Liver (tissue), 8 donors: ENCODE measurements at regions not wholly inside any gene's neighbourhood (a gene's known extent, or its start where the extent isn't known, plus 50 kb on each side); places are given as distances from the start of the nearest gene placed in this dataset.

Source experiments
- DNase-seq: peaks from one replicate; pipeline ENCODE4 v3.0.0-alpha.2; 2017; ENCODE audit warnings: low spot score
- H3K27ac ChIP-seq, 2 donors: one replicate each; pipeline ENCODE4 v1.7.0; 2013; ENCODE audit warnings: inconsistent platforms in 2 of 2, low read length in 2 of 2, control low read depth in 1 of 2, low read depth in 1 of 2, mild to moderate bottlenecking in 1 of 2
- H3K27me3 ChIP-seq, 4 donors: one replicate each; pipeline versions ENCODE4 v1.6.1 to v1.7.0; 2013; ENCODE audit warnings: low read length in 3 of 4, inconsistent platforms in 1 of 4, mild to moderate bottlenecking in 1 of 4, moderate library complexity in 1 of 4; ENCODE audit not compliant: control insufficient read depth in 4 of 4, insufficient read depth in 4 of 4
- H3K36me3 ChIP-seq, 4 donors: one replicate each; pipeline versions ENCODE4 v1.6.1 to v1.7.0; 2013; ENCODE audit warnings: low read length in 3 of 4, mild to moderate bottlenecking in 3 of 4, low read depth in 1 of 4, moderate library complexity in 1 of 4; ENCODE audit not compliant: control insufficient read depth in 4 of 4, insufficient read depth in 3 of 4
- H3K4me1 ChIP-seq, 4 donors: one replicate each; pipeline versions ENCODE4 v1.6.1 to v1.7.0; 2013; ENCODE audit warnings: low read length in 3 of 4, mild to moderate bottlenecking in 3 of 4, moderate library complexity in 1 of 4; ENCODE audit not compliant: control insufficient read depth in 4 of 4, insufficient read depth in 4 of 4
- H3K4me3 ChIP-seq, 3 donors: one replicate each; pipeline versions ENCODE4 v1.6.1 to v1.7.0; 2013; ENCODE audit warnings: low read length in 3 of 3, control low read depth in 1 of 3, low read depth in 1 of 3, mild to moderate bottlenecking in 1 of 3
- H3K9ac ChIP-seq, 2 donors: one replicate each; pipeline ENCODE4 v1.7.0; 2013; ENCODE audit warnings: low read length in 2 of 2, mild to moderate bottlenecking in 2 of 2, moderate library complexity in 2 of 2, control low read depth in 1 of 2, low read depth in 1 of 2
- H3K9me3 ChIP-seq, 4 donors: one replicate each; pipeline versions ENCODE4 v1.6.1 to v1.7.0; 2013; ENCODE audit warnings: low read length in 3 of 4; ENCODE audit not compliant: control insufficient read depth in 4 of 4
- EGR1 ChIP-seq, 2 donors: IDR thresholded peaks; 2 replicates each; pipeline ENCODE4 v1.6.1; 2016 to 2018; ENCODE audit warnings: antibody characterized with exemption in 2 of 2, low read depth in 2 of 2
- FOXA1 ChIP-seq: IDR thresholded peaks from 2 replicates; pipeline ENCODE4 v1.6.1; 2016; ENCODE audit warnings: antibody characterized with exemption
- FOXA2 ChIP-seq: IDR thresholded peaks from 2 replicates; pipeline ENCODE4 v1.6.1; 2016; ENCODE audit warnings: antibody characterized with exemption
- GABPA ChIP-seq, 2 donors: IDR thresholded peaks in 1 of 2; conservative IDR thresholded peaks in 1 of 2; 2 replicates each; pipeline ENCODE4 v1.6.1; 2016; ENCODE audit warnings: antibody characterized with exemption in 2 of 2, mild to moderate bottlenecking in 1 of 2, moderate library complexity in 1 of 2
- HNF4A ChIP-seq, 2 donors: conservative IDR thresholded peaks; 2 replicates each; pipeline ENCODE4 v1.6.1; 2016; ENCODE audit warnings: antibody characterized with exemption in 2 of 2, mild to moderate bottlenecking in 2 of 2
- HNF4G ChIP-seq: IDR thresholded peaks from 2 replicates; pipeline ENCODE4 v1.6.1; 2016; ENCODE audit warnings: antibody characterized with exemption
- JUND ChIP-seq, 2 donors: IDR thresholded peaks; 2 replicates each; pipeline ENCODE4 v1.6.1; 2016; ENCODE audit warnings: antibody characterized with exemption in 2 of 2
- NR2F2 ChIP-seq: IDR thresholded peaks from 2 replicates; pipeline ENCODE4 v1.6.1; 2016; ENCODE audit warnings: antibody characterized with exemption
- RAD21 ChIP-seq, 2 donors: IDR thresholded peaks; 2 replicates each; pipeline ENCODE4 v1.6.1; 2016; ENCODE audit warnings: antibody characterized with exemption in 2 of 2, mild to moderate bottlenecking in 2 of 2
- RXRA ChIP-seq, 2 donors: IDR thresholded peaks; 2 replicates each; pipeline ENCODE4 v1.6.1; 2017 to 2018; ENCODE audit warnings: antibody characterized with exemption in 2 of 2, mild to moderate bottlenecking in 1 of 2
- SP1 ChIP-seq: IDR thresholded peaks from 2 replicates; pipeline ENCODE4 v1.6.1; 2018; ENCODE audit warnings: antibody characterized with exemption, mild to moderate bottlenecking
- TAF1 ChIP-seq: conservative IDR thresholded peaks from 2 replicates; pipeline ENCODE4 v1.6.1; 2016; ENCODE audit warnings: antibody characterized with exemption, mild to moderate bottlenecking
- YY1 ChIP-seq: IDR thresholded peaks from 2 replicates; pipeline ENCODE4 v1.6.1; 2016; ENCODE audit warnings: antibody characterized with exemption, mild to moderate bottlenecking
- WGBS: extraction: QIAGEN DNeasy Blood & Tissue Kit; methylation state at CpG from one replicate; pipeline ENCODE4 v1.1.7; 2013; 5-methylcytosine and 5-hydroxymethylcytosine counted together
- TF ChIP-seq, protein P1 (sequence below): IDR thresholded peaks from 2 replicates; pipeline ENCODE4 v1.6.1; 2016; ENCODE audit warnings: antibody characterized with exemption
- TF ChIP-seq, protein P2 (sequence below): IDR thresholded peaks from 2 replicates; pipeline ENCODE4 v1.6.1; 2016; ENCODE audit warnings: antibody characterized with exemption
- TF ChIP-seq, protein P3 (sequence below): IDR thresholded peaks from 2 replicates; pipeline ENCODE4 v1.6.1; 2016; ENCODE audit warnings: antibody characterized with exemption
- TF ChIP-seq, protein P4 (sequence below): IDR thresholded peaks from 2 replicates; pipeline ENCODE4 v1.6.1; 2016; ENCODE audit warnings: antibody characterized with exemption, mild to moderate bottlenecking
- TF ChIP-seq, protein P5 (sequence below): fragments of 150-350 bp; IDR thresholded peaks from 2 replicates; pipeline ENCODE4 v1.5.1; 2017; ENCODE audit warnings: improper control_type of control experiment, low read depth, low read length; ENCODE audit not compliant: missing input control
- donor health status: healthy.
- donor health status: healthy.
- donor health status: healthy.
- donor health status: healthy.
- donor health status: healthy.

DNA sequence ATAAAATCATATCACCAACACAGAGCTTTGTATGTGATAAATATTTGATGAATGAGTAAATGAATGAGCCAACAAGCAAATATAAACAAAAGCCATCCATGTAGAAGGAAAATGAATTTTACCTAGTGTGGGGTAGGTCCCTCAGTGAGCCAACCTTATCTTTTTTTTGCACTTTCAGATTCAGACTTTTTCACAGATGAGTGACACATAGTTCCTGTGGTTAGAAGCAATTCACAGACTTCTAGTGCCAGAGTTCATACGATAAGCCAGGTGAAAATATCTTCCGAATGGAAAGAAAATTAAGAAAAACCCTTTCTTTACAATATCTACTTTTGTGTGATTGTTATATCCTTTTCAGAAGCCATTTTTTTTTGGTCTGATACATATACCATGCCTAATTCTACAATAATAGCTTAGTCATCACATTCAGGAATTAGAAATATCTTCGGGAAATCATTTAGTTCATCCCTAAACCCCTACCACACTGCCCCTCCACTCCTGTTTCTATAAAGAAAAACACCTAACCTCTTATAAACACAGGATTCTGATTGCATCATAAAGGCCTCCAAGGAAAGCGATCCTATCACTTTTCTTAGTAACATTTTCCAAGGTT lies 82.7 kb upstream of the CNR1 start:
- no peak overlapping the region for H3K4me3 ChIP-seq
- no peak overlapping the region for H3K27ac ChIP-seq
- 79% methylated on average over 4 of the region's 4 CpGs for WGBS
- DNase-seq = no peak
- H3K9ac ChIP-seq = no peak overlapping the region
- H3K4me1 ChIP-seq = no peaks in the 10 kb centered on the region
- H3K27me3 ChIP-seq = no peaks in the 10 kb centered on the region
- no peaks in the 10 kb centered on the region for H3K36me3 ChIP-seq
- no peak for TF ChIP-seq TAF1
- TF ChIP-seq, protein P1, sequence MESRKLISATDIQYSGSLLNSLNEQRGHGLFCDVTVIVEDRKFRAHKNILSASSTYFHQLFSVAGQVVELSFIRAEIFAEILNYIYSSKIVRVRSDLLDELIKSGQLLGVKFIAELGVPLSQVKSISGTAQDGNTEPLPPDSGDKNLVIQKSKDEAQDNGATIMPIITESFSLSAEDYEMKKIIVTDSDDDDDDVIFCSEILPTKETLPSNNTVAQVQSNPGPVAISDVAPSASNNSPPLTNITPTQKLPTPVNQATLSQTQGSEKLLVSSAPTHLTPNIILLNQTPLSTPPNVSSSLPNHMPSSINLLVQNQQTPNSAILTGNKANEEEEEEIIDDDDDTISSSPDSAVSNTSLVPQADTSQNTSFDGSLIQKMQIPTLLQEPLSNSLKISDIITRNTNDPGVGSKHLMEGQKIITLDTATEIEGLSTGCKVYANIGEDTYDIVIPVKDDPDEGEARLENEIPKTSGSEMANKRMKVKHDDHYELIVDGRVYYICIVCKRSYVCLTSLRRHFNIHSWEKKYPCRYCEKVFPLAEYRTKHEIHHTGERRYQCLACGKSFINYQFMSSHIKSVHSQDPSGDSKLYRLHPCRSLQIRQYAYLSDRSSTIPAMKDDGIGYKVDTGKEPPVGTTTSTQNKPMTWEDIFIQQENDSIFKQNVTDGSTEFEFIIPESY = no peak
- TF ChIP-seq SP1 = no peak
- no peak for TF ChIP-seq RAD21 (IDR thresholded peaks at IDR 0.05)
- no peak for TF ChIP-seq EGR1 (IDR thresholded peaks at IDR 0.05; ENCODE audit: low read depth in 2 of 2)
- no peaks in the 10 kb centered on the region for H3K9me3 ChIP-seq

DNA sequence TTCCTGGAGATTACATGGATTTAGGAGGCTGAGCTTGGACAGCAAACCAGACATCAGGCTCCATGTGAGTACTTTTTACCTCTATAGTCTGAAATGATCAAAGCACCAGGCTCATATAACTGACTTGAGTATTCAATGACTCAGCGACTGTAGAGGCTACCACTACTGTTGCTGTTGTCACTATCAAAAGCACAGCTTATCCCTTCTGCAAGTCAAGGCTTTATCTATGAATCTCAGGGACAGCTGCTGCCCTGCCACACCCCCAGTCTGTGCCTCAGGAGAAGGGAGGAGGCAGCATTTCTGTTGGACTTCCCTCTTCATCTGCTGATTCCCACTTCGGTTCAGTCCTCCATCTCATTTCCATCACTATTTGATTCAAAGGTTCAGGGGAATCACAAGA lies 80.5 kb upstream of the CNR1 start:
- WGBS = 76% methylated on average over 2 of the region's 2 CpGs
- Histone ChIP-seq H3K27me3 (no peaks in the 10 kb centered on the region), H3K4me1 (no peaks in the 10 kb centered on the region), H3K9ac (no peak overlapping the region), H3K36me3 (no peaks in the 10 kb centered on the region), H3K9me3 (no peaks in the 10 kb centered on the region), H3K27ac (no peak overlapping the region), H3K4me3 (no peak overlapping the region)
- TF ChIP-seq FOXA2 (no peak), RXRA (IDR thresholded peaks at IDR 0.05) (no peak), HNF4A (conservative IDR thresholded peaks at IDR 0.05) (no peak), FOXA1 (no peak), SP1 (no peak), EGR1 (IDR thresholded peaks at IDR 0.05; ENCODE audit: low read depth in 2 of 2) (no peak), YY1 (no peak), NR2F2 (no peak), JUND (IDR thresholded peaks at IDR 0.05) (no peak), TAF1 (no peak), RAD21 (IDR thresholded peaks at IDR 0.05) (no peak), HNF4G (no peak), GABPA (IDR thresholded peaks at IDR 0.05 in 1 of 2, conservative IDR thresholded peaks at IDR 0.05 in 1 of 2) (no peak)
- TF ChIP-seq, protein P2, sequence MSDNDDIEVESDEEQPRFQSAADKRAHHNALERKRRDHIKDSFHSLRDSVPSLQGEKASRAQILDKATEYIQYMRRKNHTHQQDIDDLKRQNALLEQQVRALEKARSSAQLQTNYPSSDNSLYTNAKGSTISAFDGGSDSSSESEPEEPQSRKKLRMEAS = no peak
- TF ChIP-seq, protein P3, sequence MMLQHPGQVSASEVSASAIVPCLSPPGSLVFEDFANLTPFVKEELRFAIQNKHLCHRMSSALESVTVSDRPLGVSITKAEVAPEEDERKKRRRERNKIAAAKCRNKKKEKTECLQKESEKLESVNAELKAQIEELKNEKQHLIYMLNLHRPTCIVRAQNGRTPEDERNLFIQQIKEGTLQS = no peak
- TF ChIP-seq, protein P4, sequence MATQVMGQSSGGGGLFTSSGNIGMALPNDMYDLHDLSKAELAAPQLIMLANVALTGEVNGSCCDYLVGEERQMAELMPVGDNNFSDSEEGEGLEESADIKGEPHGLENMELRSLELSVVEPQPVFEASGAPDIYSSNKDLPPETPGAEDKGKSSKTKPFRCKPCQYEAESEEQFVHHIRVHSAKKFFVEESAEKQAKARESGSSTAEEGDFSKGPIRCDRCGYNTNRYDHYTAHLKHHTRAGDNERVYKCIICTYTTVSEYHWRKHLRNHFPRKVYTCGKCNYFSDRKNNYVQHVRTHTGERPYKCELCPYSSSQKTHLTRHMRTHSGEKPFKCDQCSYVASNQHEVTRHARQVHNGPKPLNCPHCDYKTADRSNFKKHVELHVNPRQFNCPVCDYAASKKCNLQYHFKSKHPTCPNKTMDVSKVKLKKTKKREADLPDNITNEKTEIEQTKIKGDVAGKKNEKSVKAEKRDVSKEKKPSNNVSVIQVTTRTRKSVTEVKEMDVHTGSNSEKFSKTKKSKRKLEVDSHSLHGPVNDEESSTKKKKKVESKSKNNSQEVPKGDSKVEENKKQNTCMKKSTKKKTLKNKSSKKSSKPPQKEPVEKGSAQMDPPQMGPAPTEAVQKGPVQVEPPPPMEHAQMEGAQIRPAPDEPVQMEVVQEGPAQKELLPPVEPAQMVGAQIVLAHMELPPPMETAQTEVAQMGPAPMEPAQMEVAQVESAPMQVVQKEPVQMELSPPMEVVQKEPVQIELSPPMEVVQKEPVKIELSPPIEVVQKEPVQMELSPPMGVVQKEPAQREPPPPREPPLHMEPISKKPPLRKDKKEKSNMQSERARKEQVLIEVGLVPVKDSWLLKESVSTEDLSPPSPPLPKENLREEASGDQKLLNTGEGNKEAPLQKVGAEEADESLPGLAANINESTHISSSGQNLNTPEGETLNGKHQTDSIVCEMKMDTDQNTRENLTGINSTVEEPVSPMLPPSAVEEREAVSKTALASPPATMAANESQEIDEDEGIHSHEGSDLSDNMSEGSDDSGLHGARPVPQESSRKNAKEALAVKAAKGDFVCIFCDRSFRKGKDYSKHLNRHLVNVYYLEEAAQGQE = no peak
- TF ChIP-seq, protein P5, sequence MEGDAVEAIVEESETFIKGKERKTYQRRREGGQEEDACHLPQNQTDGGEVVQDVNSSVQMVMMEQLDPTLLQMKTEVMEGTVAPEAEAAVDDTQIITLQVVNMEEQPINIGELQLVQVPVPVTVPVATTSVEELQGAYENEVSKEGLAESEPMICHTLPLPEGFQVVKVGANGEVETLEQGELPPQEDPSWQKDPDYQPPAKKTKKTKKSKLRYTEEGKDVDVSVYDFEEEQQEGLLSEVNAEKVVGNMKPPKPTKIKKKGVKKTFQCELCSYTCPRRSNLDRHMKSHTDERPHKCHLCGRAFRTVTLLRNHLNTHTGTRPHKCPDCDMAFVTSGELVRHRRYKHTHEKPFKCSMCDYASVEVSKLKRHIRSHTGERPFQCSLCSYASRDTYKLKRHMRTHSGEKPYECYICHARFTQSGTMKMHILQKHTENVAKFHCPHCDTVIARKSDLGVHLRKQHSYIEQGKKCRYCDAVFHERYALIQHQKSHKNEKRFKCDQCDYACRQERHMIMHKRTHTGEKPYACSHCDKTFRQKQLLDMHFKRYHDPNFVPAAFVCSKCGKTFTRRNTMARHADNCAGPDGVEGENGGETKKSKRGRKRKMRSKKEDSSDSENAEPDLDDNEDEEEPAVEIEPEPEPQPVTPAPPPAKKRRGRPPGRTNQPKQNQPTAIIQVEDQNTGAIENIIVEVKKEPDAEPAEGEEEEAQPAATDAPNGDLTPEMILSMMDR = no peak
- TF ChIP-seq, protein P1 = no peak
- no peak for DNase-seq
